Gastroesophageal sphincter (tissue), 3 donors: ENCODE measurements at regions not wholly inside any gene's neighbourhood (a gene's known extent, or its start where the extent isn't known, plus 50 kb on each side); places are given as distances from the start of the nearest gene placed in this dataset.

Experiments
- EP300 ChIP-seq: sonication (generic); formaldehyde crosslinking; IDR thresholded peaks from one replicate; pipeline ENCODE4 v1.6.1; 2017; ENCODE audit warnings: antibody characterized with exemption, mild to moderate bottlenecking
- POLR2A ChIP-seq, 2 donors: fragments of 450-650 bp; IDR thresholded peaks; one replicate each; pipeline ENCODE4 v1.6.1; 2017; ENCODE audit warnings: antibody characterized with exemption in 2 of 2, mild to moderate bottlenecking in 2 of 2, moderate library complexity in 1 of 2
- POLR2AphosphoS5 ChIP-seq: sonication (generic); formaldehyde crosslinking; IDR thresholded peaks from one replicate; pipeline ENCODE4 v1.6.1; 2017; ENCODE audit warnings: antibody characterized with exemption
- TF ChIP-seq, protein P1 (sequence below), 4 experiments: fragments of 200-600 bp in 2 of 4; fragments of 450-650 bp in 2 of 4; sonication (generic) in 1 of 4; IDR thresholded peaks; one replicate each; pipeline ENCODE4 v1.5.1; 2017 to 2019; ENCODE audit warnings: antibody characterized with exemption in 4 of 4, mild to moderate bottlenecking in 2 of 4, moderate library complexity in 2 of 4

DNA sequence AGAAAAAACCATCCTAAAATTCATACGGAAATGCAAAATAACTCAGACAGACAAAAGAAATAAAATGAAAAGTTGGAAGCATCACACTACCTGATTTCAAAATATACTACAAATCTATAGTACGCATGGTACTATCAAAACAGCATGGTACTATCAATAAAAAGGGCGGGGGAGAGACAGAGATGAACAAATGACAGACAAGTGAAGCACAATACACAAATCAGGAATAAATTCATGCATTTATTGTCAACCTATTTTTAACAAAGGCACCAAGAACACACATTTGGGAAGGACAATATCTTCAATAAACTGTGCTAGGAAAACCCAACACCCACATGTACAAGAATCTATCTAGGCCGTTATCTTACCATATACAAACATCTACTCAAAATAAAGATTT lies 207.4 kb upstream of the WSB1 start:
- TF ChIP-seq, protein P1, sequence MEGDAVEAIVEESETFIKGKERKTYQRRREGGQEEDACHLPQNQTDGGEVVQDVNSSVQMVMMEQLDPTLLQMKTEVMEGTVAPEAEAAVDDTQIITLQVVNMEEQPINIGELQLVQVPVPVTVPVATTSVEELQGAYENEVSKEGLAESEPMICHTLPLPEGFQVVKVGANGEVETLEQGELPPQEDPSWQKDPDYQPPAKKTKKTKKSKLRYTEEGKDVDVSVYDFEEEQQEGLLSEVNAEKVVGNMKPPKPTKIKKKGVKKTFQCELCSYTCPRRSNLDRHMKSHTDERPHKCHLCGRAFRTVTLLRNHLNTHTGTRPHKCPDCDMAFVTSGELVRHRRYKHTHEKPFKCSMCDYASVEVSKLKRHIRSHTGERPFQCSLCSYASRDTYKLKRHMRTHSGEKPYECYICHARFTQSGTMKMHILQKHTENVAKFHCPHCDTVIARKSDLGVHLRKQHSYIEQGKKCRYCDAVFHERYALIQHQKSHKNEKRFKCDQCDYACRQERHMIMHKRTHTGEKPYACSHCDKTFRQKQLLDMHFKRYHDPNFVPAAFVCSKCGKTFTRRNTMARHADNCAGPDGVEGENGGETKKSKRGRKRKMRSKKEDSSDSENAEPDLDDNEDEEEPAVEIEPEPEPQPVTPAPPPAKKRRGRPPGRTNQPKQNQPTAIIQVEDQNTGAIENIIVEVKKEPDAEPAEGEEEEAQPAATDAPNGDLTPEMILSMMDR (IDR thresholded peaks at IDR 0.05): no peak
- no peak for TF ChIP-seq POLR2A (IDR thresholded peaks at IDR 0.05)
- no peak for TF ChIP-seq POLR2AphosphoS5
- TF ChIP-seq EP300: no peak
